ENCODE measurements at regions not wholly inside any gene's neighbourhood (a gene's known extent, or its start where the extent isn't known, plus 50 kb on each side); places are given as distances from the start of the nearest gene placed in this dataset.

- no peaks in the 10 kb centered on the region for H4K20me1 ChIP-seq (ENCODE audit: insufficient read depth, low read length)
- H3K27ac ChIP-seq (ENCODE audit: low read depth, low read length, poor library complexity, severe bottlenecking) = no peak overlapping the region
- no peaks in the 10 kb centered on the region for H3K9me3 ChIP-seq (ENCODE audit: low read length)
- H2AFZ ChIP-seq (ENCODE audit: low read length) = no peak overlapping the region
- no peaks in the 10 kb centered on the region for H3K4me1 ChIP-seq (ENCODE audit: insufficient read depth, low read length, severe bottlenecking)
- H3K4me3 ChIP-seq (ENCODE audit: low read depth, low read length, poor library complexity, severe bottlenecking) = no peak overlapping the region
- H3K79me2 ChIP-seq (ENCODE audit: insufficient read depth, low read length) = no peaks in the 10 kb centered on the region
- no peaks in the 10 kb centered on the region for H3K36me3 ChIP-seq (ENCODE audit: insufficient read depth, low read length)
- no peak overlapping the region for H3K9ac ChIP-seq (ENCODE audit: low read length)
- no peaks in the 10 kb centered on the region for H3K9me2 ChIP-seq (ENCODE audit: low read depth, low read length)
- no peak overlapping the region for H3K4me2 ChIP-seq (ENCODE audit: low read length)
- H3K27me3 ChIP-seq (ENCODE audit: insufficient read depth, low read length) = no peaks in the 10 kb centered on the region
- TF ChIP-seq EZH2 (IDR thresholded peaks at IDR 0.05; ENCODE audit: borderline replicate concordance, low read length) (no peak), CTCF (IDR thresholded peaks at IDR 0.05; ENCODE audit: low read length) (no peak)
- no peaks in the 10 kb centered on the region for H3F3A ChIP-seq (ENCODE audit: insufficient read depth, low read length)
Measured at GRCh38 chr1:41983451-41983850, 64.7 kb upstream of the HIVEP3 start.

DNA sequence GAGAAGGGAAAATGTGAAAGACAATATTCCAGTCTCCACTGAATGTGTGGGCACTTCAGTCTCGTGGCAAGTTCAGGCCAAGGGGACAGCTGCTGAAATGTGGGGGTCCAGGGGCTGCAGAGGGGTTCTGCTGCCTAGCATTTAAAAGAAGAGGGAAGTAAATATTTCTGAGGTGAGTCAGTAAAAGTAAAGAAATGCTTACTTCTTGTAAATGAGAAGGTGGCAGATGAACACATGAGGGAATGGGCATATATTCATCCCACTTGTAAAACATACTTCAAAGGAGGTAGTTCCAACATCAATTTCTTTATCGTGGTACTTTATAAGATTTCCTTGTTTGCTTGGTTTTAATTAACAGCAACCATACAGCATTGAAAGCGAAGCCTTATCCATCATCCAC is 63.1 kb upstream of the HIVEP3 start:
- no peak overlapping the region for H3K4me2 ChIP-seq (ENCODE audit: low read length)
- H3K9me3 ChIP-seq (ENCODE audit: low read length) = no peaks in the 10 kb centered on the region
- no peak overlapping the region for H3K9ac ChIP-seq (ENCODE audit: low read length)
- no peaks in the 10 kb centered on the region for H3K9me2 ChIP-seq (ENCODE audit: low read depth, low read length)
- no peaks in the 10 kb centered on the region for H3K27me3 ChIP-seq (ENCODE audit: insufficient read depth, low read length)
- H3K79me2 ChIP-seq (ENCODE audit: insufficient read depth, low read length) = no peaks in the 10 kb centered on the region
- no peak overlapping the region for H3K4me3 ChIP-seq (ENCODE audit: low read depth, low read length, poor library complexity, severe bottlenecking)
- H4K20me1 ChIP-seq (ENCODE audit: insufficient read depth, low read length) = no peaks in the 10 kb centered on the region
- H3K36me3 ChIP-seq (ENCODE audit: insufficient read depth, low read length) = no peaks in the 10 kb centered on the region
- no peak overlapping the region for H3K27ac ChIP-seq (ENCODE audit: low read depth, low read length, poor library complexity, severe bottlenecking)
- TF ChIP-seq CTCF (IDR thresholded peaks at IDR 0.05; ENCODE audit: low read length) (no peak), EZH2 (IDR thresholded peaks at IDR 0.05; ENCODE audit: borderline replicate concordance, low read length) (no peak)
- H3K4me1 ChIP-seq (ENCODE audit: insufficient read depth, low read length, severe bottlenecking) = no peaks in the 10 kb centered on the region
- no peaks in the 10 kb centered on the region for H3F3A ChIP-seq (ENCODE audit: insufficient read depth, low read length)
- H2AFZ ChIP-seq (ENCODE audit: low read length) = no peak overlapping the region

DNA sequence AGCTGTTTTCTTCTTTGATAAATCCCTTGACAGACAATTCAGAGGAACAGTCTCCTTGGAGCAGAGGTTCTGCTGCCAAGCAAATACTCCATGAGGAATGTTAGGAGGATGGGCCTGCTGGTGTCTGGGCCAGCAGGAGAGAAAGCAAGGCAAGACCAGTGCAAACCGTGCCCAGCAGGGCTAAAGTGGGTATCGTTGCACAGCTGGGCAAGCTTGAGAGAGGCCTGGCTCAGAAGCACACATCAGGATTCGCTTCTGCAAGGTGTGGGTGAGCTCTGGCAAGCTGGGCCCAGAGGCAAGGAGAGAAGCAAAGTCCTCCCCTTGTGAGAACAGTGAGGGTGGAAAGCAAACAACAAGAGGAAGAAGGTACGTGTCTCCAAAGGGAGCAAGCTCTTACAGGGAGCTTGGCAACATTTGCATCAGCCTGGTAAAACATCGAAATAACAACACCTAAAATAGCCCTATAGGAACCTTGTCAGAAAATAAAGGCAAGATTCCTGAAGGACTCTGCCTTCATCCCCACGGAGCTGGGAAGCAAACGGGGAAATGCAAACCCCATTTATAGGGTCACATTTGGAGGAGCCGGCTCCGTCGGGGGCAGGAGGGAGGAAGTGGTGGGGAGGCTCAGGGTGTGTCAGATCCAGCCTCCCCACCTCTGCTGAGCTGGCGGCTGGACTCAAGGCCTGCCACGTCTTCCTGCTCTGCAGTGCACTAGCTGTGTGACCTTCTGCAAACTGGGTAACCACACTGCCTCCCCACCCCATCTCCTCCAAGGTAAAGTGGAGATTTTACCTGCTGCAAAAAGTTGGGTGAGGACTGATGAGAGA is 62.3 kb upstream of the HIVEP3 start:
- no peak overlapping the region for H3K4me3 ChIP-seq (ENCODE audit: low read depth, low read length, poor library complexity, severe bottlenecking)
- no peaks in the 10 kb centered on the region for H3K27me3 ChIP-seq (ENCODE audit: insufficient read depth, low read length)
- no peaks in the 10 kb centered on the region for H4K20me1 ChIP-seq (ENCODE audit: insufficient read depth, low read length)
- H3K36me3 ChIP-seq (ENCODE audit: insufficient read depth, low read length) = no peaks in the 10 kb centered on the region
- H3F3A ChIP-seq (ENCODE audit: insufficient read depth, low read length) = no peaks in the 10 kb centered on the region
- no peaks in the 10 kb centered on the region for H3K79me2 ChIP-seq (ENCODE audit: insufficient read depth, low read length)
- H3K27ac ChIP-seq (ENCODE audit: low read depth, low read length, poor library complexity, severe bottlenecking) = no peak overlapping the region
- H3K4me2 ChIP-seq (ENCODE audit: low read length) = no peak overlapping the region
- TF ChIP-seq CTCF (IDR thresholded peaks at IDR 0.05; ENCODE audit: low read length) = no peak
- no peaks in the 10 kb centered on the region for H3K9me3 ChIP-seq (ENCODE audit: low read length)
- no peaks in the 10 kb centered on the region for H3K9me2 ChIP-seq (ENCODE audit: low read depth, low read length)
- no peak overlapping the region for H2AFZ ChIP-seq (ENCODE audit: low read length)
- no peak overlapping the region for H3K9ac ChIP-seq (ENCODE audit: low read length)
- H3K4me1 ChIP-seq (ENCODE audit: insufficient read depth, low read length, severe bottlenecking) = no peaks in the 10 kb centered on the region
